ENCODE measurements at regions not wholly inside any gene's neighbourhood (a gene's known extent, or its start where the extent isn't known, plus 50 kb on each side); places are given as distances from the start of the nearest gene placed in this dataset.

DNA sequence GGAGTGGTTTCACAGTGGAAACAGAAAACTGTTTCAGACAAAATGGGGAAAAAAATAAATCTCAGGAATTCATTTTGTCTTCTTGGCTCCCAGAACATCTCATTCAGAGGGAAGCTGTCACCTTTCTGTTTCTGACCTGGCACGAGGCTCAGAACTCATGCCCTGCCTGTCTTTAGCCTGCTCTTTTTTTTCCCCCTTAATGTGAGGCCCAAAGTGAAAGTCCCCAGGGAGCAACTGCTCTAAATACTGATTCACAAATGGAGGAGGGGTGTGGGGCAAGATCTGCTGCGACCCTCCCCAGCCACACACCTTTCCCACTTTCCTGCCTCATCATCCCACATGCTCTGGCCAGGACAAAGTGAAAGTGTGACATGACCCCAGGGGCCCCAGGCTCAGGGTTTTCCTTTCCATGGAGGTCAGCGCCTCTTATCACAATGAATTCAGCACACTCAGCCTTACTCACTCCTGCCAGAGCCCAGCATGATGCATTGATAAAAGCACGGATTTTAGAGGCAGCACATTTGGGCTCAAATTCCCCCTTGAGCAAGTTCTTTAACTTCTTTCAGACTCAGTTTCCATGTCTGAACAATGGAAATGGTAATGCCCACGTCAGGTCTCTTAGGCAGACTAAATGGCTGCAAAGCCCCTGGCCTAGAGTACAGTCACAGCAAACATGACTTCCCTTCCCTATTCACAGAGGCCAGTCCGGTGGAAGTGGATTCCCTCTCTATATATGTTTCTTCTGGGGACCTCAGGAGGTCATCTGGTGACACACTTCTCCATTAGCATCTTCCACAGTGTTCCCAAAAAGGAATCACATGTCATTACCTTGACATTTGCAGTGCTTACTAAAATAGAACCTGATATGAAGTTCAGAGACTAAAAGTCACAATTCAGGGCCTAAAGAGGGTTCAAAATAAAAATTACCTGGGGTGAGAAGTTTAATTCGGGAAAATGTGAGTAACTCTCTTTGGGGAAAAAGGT is 55.3 kb upstream of the TMEM163 start:
- TF ChIP-seq, protein P1, sequence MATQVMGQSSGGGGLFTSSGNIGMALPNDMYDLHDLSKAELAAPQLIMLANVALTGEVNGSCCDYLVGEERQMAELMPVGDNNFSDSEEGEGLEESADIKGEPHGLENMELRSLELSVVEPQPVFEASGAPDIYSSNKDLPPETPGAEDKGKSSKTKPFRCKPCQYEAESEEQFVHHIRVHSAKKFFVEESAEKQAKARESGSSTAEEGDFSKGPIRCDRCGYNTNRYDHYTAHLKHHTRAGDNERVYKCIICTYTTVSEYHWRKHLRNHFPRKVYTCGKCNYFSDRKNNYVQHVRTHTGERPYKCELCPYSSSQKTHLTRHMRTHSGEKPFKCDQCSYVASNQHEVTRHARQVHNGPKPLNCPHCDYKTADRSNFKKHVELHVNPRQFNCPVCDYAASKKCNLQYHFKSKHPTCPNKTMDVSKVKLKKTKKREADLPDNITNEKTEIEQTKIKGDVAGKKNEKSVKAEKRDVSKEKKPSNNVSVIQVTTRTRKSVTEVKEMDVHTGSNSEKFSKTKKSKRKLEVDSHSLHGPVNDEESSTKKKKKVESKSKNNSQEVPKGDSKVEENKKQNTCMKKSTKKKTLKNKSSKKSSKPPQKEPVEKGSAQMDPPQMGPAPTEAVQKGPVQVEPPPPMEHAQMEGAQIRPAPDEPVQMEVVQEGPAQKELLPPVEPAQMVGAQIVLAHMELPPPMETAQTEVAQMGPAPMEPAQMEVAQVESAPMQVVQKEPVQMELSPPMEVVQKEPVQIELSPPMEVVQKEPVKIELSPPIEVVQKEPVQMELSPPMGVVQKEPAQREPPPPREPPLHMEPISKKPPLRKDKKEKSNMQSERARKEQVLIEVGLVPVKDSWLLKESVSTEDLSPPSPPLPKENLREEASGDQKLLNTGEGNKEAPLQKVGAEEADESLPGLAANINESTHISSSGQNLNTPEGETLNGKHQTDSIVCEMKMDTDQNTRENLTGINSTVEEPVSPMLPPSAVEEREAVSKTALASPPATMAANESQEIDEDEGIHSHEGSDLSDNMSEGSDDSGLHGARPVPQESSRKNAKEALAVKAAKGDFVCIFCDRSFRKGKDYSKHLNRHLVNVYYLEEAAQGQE (IDR thresholded peaks at IDR 0.05; ENCODE audit: insufficient read depth in 1 of 2, low read depth in 2 of 2, low read length in 1 of 2), result no peak
- TF ChIP-seq SIN3A (IDR thresholded peaks at IDR 0.05; ENCODE audit: borderline replicate concordance, insufficient read depth, low read depth, low read length) (no peak), POLR2AphosphoS5 (IDR thresholded peaks at IDR 0.05; ENCODE audit: low read depth, low read length) (no peak), TCF7L2 (IDR thresholded peaks at IDR 0.05; ENCODE audit: low read depth, low read length) (no peak), CTCF (IDR thresholded peaks at IDR 0.05) (no peak)
- intact Hi-C loops (cut with micrococcal nuclease; ENCODE audit: unreplicated experiment) (no loop called here), in situ Hi-C loops (cut with HindIII; ENCODE audit: low pct_unique_long_range_greater_than_20kb, low sequenced_read_pairs) (no loop called here)
- Histone ChIP-seq H3K4me3 (ENCODE audit: low read depth in 2 of 2, low read length in 2 of 2) (no peak overlapping the region), H3K4me1 (ENCODE audit: control insufficient read depth, insufficient read depth, low read length) (no peaks in the 10 kb centered on the region), H3K9me3 (ENCODE audit: control insufficient read depth, insufficient read depth, low read depth, low read length) (no peaks in the 10 kb centered on the region), H3K27me3 (ENCODE audit: control insufficient read depth, insufficient read depth, low read length) (no peaks in the 10 kb centered on the region), H3K36me3 (ENCODE audit: control insufficient read depth, insufficient read depth, low read length) (no peaks in the 10 kb centered on the region), H3K27ac (ENCODE audit: low read length) (no peak overlapping the region)
- CTCF ChIA-PET, result no interaction called here
- BruUV-seq (replicated peaks), result no TSS peak
- POLR2A ChIA-PET, result no interaction called here
- no peak for ATAC-seq
- DNase-seq (ENCODE audit: low read depth, low spot score), result no peak

DNA sequence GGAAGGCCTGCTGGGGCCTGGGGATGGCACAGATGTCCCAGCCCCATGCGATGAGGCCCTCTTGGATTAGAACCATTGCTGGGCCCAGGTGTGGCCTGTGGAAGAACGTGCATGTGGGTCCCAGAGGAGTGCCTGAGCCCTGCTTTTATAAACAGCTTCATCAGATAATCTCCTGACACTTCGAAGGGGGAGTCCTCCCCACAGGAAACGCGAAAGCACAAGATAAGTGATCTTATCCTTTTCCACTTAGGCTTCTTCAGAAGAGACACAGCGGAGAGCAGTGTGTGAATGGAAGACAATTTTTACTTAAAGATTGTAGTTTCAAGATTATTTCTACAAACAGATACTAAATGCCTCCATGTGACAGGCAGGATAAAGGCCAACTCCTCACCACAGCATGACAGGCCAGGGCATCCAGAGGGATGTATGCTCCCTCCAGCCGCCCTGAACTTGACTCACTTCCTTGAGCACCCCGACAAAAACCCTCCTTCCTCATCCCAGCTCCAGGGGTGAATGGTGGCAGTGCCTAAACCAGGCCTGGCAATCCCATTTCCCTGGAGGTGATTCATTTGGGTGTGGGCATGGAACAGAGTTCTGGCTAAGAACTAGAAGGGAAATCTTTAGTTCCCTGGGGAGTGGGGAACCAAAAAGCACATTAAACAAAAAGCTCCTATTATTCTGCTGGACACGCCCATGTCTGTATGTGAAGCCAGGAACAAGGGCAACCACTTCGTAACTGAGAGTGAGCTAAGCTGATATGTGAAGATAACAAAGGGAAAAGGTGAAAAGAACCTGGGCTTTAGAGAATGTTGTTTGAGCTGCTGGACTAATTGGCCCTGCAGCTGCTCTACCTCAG is 56.2 kb upstream of the TMEM163 start:
- DNase-seq (ENCODE audit: low read depth, low spot score), result no peak
- no TSS peak for BruUV-seq (replicated peaks)
- POLR2A ChIA-PET, result no interaction called here
- H3K27me3 ChIP-seq (ENCODE audit: control insufficient read depth, insufficient read depth, low read length), result no peaks in the 10 kb centered on the region
- no peaks in the 10 kb centered on the region for H3K9me3 ChIP-seq (ENCODE audit: control insufficient read depth, insufficient read depth, low read depth, low read length)
- no peak for ATAC-seq
- in situ Hi-C loops (cut with HindIII; ENCODE audit: low pct_unique_long_range_greater_than_20kb, low sequenced_read_pairs), result no loop called here
- CTCF ChIA-PET, result no interaction called here
- TF ChIP-seq TCF7L2 (IDR thresholded peaks at IDR 0.05; ENCODE audit: low read depth, low read length) (no peak), CTCF (IDR thresholded peaks at IDR 0.05) (no peak), SIN3A (IDR thresholded peaks at IDR 0.05; ENCODE audit: borderline replicate concordance, insufficient read depth, low read depth, low read length) (no peak), POLR2AphosphoS5 (IDR thresholded peaks at IDR 0.05; ENCODE audit: low read depth, low read length) (no peak)
- TF ChIP-seq, protein P1 (IDR thresholded peaks at IDR 0.05; ENCODE audit: insufficient read depth in 1 of 2, low read depth in 2 of 2, low read length in 1 of 2), result no peak
- H3K36me3 ChIP-seq (ENCODE audit: control insufficient read depth, insufficient read depth, low read length), result no peaks in the 10 kb centered on the region
- H3K27ac ChIP-seq (ENCODE audit: low read length), result no peak overlapping the region
- no peaks in the 10 kb centered on the region for H3K4me1 ChIP-seq (ENCODE audit: control insufficient read depth, insufficient read depth, low read length)
- intact Hi-C loops (cut with micrococcal nuclease; ENCODE audit: unreplicated experiment), result no loop called here
- H3K4me3 ChIP-seq (ENCODE audit: low read depth in 2 of 2, low read length in 2 of 2), result no peak overlapping the region

Measured in Panc1 (cell line).